HuH-7.5 (cell line): ENCODE measurements at regions not wholly inside any gene's neighbourhood (a gene's known extent, or its start where the extent isn't known, plus 50 kb on each side); places are given as distances from the start of the nearest gene placed in this dataset.

Experiments used
- DNase-seq: peaks from one replicate; pipeline ENCODE4 v3.0.0; 2011; ENCODE audit warnings: low spot score

DNA sequence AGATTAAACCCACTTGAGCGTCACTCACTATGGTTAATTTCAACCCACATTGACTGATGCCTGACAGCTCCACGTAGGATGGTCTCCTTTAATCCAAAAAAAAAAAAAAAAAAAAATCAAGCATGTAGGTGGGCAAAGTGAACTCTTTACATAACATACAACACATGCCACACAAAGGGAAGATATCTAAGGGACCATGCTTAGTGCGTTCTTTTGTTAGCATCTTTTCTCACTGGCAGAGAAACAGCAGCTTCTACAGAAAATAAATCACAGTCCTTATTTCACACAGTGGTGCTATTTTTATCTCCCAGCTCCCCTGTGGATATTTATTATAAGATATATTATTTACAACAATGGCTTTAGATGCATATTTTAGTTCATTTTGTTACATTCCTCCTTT, 652.0 kb upstream of the CELF2 start:
- DNase-seq: no peak

DNA sequence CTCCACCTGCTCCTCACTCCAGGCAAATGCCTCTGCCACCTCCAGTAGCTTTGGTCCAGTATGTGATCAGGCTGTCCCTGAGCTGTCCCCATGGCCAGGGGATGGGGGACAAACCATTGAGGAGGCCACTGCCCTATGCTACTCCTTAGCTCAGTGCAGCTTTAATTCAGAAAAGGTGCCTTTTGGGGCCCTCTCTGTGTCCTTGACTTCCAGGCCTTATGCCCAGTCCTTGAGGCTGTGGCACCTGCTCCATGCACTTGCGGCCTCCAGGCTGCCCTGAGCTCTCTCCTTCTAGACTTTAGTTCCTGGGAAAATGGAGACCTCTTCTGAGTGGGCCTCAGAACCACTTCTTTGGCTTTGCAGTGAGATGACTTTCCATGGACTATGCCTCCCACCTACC, 650.8 kb upstream of the CELF2 start:
- no peak for DNase-seq

DNA sequence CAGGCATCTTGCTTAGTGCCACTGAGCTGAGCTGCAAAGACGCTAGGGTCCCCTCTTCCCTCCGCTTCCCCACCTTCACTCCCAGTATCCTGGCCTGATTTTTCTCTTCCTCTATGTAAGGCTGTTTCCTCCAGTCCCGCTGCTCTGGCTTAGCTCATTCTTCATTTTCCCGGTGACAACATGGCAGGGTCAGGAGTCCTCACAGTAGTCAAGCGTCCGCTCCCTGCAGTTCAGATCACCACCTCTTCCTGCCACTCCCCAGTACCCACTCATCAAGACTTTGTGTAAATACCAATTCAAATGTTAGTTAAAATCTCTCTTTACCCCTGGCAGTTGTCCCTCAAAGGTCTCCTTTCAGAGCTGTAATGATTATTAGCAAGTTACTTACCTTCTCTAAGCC, 650.4 kb upstream of the CELF2 start:
- DNase-seq: no peak

GRCh38 chr10:10368951-10369576, 648.6 kb upstream of the CELF2 start:
- DNase-seq: no peak

GRCh38 chr10:10385831-10386230, 631.8 kb upstream of the CELF2 start:
- DNase-seq: no peak

GRCh38 chr10:10389182-10389581, 628.5 kb upstream of the CELF2 start:
- no peak for DNase-seq

DNA sequence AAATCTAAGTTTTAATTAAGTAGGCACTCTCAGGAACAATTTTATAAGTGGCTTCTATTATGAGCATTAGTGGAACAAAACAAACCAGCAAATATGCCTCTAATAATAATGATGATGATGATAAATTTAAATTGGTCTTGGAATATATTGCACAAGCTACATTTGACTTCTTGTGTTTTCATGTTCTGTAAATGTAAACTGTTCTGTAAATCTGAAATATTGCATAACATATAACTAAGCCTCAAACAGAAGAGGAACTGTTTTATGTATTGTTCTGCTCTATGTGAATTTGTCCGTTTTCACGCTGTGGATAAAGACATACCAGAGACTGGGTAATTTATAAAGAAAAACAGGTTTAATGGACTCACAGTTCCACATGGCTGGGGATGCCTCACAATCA, 625.2 kb upstream of the CELF2 start:
- DNase-seq: no peak

DNA sequence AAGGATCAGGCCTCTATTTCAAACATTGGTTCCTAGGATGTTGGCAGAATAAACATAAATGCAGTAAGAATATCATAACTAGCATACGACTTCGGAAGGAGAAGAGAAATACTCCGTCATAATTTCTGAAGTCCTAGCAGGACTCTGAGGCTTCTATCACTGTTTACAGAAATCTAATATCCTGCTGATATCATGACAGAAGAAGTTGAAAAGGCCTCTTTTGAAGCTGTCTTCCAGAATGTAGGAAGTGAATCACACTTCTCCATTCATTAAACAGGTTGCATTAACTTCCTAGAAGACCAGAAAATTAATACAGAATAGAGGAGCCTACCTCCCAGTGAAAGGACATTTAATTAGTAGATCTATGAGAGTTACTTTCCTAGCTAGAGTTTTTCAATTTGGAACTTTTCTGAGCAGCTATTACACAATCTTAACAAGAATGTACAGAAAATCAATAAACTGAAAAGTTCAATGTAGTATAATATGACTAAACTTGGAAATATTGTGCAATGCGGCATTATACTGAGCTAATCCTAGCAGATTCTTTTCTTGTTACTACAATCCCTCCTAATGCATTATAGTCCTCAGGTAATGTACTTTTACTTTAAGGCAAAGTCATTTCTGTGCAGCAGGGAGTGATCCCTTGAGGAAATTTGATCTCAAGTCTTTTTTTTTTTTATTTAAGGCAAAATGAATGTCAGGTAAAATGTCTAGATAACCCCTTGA, 622.6 kb upstream of the CELF2 start:
- no peak for DNase-seq

GRCh38 chr10:10396601-10397000, 621.1 kb upstream of the CELF2 start:
- no peak for DNase-seq

- DNase-seq: no peak
Observed at GRCh38 chr10:10397906-10398305, 619.8 kb upstream of the CELF2 start.

- DNase-seq: no peak
Observed at GRCh38 chr10:10403762-10404161, 613.9 kb upstream of the CELF2 start.

GRCh38 chr10:10417671-10418070, 600.0 kb upstream of the CELF2 start:
- no peak for DNase-seq

DNA sequence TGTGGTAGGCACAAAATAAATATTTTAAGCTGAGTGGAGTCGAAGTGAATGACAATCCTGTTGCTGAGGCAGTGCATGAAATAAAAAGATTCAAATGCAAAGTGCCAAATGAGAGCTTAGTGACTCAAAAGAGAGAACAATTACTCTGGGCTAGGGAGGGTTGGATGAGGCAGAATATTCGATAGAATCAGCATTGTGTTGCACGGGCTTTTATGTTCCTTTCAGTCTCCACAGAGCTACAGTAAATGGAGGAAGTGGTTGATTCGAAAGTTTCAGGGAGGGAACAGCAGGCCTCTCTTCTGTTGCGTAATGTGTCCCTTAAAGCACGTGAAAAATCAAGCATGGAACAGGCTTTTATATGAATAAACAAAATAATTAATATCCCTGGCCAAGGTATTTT, 599.3 kb upstream of the CELF2 start:
- DNase-seq: no peak

- DNase-seq: no peak
Observed at GRCh38 chr10:10421071-10421470, 596.6 kb upstream of the CELF2 start.

DNA sequence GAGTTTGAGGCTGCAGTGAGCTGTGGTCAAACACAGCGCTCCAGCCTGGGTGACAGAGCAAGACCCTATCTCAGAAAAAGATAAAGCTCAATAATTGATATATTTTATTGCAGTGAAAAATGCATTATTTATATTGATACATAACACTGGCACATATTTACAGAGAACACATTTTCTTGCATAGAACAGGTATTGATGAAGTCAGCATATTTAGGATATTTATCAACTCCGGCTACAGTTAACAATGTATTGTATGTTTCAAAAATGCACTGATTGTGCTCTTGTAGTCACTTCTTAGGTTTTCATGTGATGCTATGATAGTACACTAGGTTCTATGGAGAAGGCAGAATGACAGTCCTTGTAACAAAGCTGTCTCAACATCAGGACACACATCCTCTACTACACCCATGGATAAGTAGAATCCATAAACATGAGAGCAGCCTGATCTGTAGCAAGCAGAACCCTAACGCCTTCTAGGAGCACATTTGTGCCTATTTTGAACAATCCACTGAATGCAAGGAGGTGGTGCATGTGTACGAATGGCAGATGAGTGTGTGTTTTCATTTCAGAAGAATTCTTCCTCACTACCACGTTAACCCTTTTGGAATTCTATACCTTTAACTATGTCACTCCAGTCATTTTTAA, 586.1 kb upstream of the CELF2 start:
- no peak for DNase-seq

- DNase-seq: no peak
Observed at GRCh38 chr10:10432296-10433035, 585.2 kb upstream of the CELF2 start.

- no peak for DNase-seq
Observed at GRCh38 chr10:10434312-10434711, 583.4 kb upstream of the CELF2 start.

GRCh38 chr10:10437886-10438285, 579.8 kb upstream of the CELF2 start:
- DNase-seq: no peak

DNA sequence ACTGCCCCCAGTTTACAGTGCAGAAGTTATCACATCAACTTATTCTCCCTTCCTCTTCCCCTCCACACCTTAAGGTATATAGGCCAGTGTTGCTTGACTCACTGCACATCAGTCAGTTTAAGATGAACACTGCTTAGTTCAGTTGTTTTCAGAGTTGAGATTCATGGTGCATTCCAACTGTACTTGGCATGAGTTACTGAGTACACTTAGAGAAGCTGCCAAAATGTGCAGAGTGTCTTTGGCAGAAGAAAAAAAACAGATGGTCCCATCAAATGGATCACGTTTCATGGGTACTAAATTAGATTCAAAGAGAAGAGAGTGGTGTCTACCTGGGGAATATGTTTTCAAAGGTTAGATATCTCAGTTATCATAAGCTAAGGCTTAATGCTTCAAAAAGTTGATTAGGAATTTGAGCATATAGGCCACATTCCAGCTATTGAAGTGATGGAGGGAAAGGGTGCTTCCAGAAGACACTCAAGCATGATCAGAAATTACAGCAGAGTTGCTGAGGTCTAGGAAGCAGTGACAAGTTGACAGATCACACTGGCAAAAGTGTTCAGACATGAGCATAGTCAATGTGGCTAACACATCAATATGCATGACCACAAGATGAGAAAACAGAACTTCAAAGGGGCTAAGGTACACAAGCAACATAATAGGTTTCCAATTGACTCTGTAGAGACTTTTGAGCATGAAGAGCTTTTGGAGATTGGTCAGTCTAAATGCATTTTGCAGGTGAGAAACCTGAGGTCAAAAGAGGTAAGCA, 579.2 kb upstream of the CELF2 start:
- no peak for DNase-seq

GRCh38 chr10:10456856-10457255, 560.8 kb upstream of the CELF2 start:
- DNase-seq: no peak

DNA sequence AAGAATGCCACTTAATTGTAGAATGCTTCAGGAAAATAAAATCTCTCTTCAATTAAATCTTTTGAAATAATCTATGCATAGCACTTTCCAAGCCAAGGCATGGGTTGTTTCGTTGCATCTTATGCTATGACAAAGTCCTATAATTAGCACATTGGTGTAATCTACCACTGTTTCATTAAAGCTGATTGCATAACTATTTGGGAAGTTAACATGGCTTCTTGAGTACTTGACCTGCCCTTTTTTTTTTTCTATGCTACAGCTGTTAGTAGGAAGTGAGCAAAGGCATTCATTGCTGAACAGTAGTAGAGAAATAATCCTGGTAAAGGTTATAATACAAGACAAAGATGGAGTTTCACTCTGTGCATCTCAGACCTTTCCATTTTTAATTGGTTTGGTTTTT, 557.2 kb upstream of the CELF2 start:
- DNase-seq: no peak
